Smooth muscle cell (in vitro differentiated cells): ENCODE measurements at regions not wholly inside any gene's neighbourhood (a gene's known extent, or its start where the extent isn't known, plus 50 kb on each side); places are given as distances from the start of the nearest gene placed in this dataset.

Experiments used
- DNase-seq: peaks from one replicate; lab custom pipeline; 2025; ENCODE audit not compliant: unreplicated experiment; lab: John Stamatoyannopoulos, UW
- H2AFZ ChIP-seq: fragments of 200-600 bp; sonication (generic); 2 replicates; pipeline ENCODE4 v1.6.0; 2016; ENCODE audit warnings: antibody characterized with exemption, low read depth, mild to moderate bottlenecking
- H3F3A ChIP-seq: fragments of 200-600 bp; sonication (generic); 2 replicates; pipeline ENCODE4 v1.6.0; 2017; ENCODE audit warnings: antibody characterized with exemption, low read depth
- H3K27ac ChIP-seq: fragments of 200-600 bp; sonication (generic); 2 replicates; pipeline ENCODE4 v1.5.1; 2016; ENCODE audit warnings: low read depth, mild to moderate bottlenecking
- H3K27me3 ChIP-seq: fragments of 200-600 bp; sonication (generic); 2 replicates; pipeline ENCODE4 v1.6.1; 2016; ENCODE audit warnings: low read depth, mild to moderate bottlenecking
- H3K36me3 ChIP-seq: fragments of 200-600 bp; sonication (generic); 2 replicates; pipeline ENCODE4 v1.5.1; 2016; ENCODE audit warnings: low read depth
- H3K4me1 ChIP-seq: fragments of 200-600 bp; sonication (generic); 2 replicates; pipeline ENCODE4 v1.5.1; 2016; ENCODE audit warnings: low read depth
- H3K4me2 ChIP-seq: fragments of 200-600 bp; sonication (generic); 2 replicates; pipeline ENCODE4 v1.6.0; 2016; ENCODE audit warnings: mild to moderate bottlenecking
- H3K4me3 ChIP-seq: fragments of 200-600 bp; sonication (generic); 2 replicates; pipeline ENCODE4 v1.5.1; 2016; ENCODE audit warnings: mild to moderate bottlenecking
- H3K79me2 ChIP-seq: fragments of 200-600 bp; sonication (generic); 2 replicates; pipeline ENCODE4 v1.6.0; 2016; ENCODE audit warnings: low read depth, mild to moderate bottlenecking
- H3K9ac ChIP-seq: fragments of 200-600 bp; sonication (generic); 2 replicates; pipeline ENCODE4 v1.6.0; 2016; ENCODE audit warnings: low read depth
- H3K9me3 ChIP-seq: fragments of 200-600 bp; sonication (generic); replicated peaks from 2 replicates; pipeline ENCODE4 v1.5.1; 2016; ENCODE audit warnings: low read depth
- H4K20me1 ChIP-seq: fragments of 200-600 bp; sonication (generic); 2 replicates; pipeline ENCODE4 v1.6.0; 2016; ENCODE audit warnings: low read depth
- CTCF ChIP-seq: fragments of 200-600 bp; sonication (generic); IDR thresholded peaks from 2 replicates; pipeline ENCODE4 v1.5.1; 2017; ENCODE audit warnings: borderline replicate concordance, mild to moderate bottlenecking, antibody characterized with exemption; ENCODE audit not compliant: insufficient read depth, poor library complexity, severe bottlenecking
- WGBS: methylation state at CpG from one replicate; pipeline ENCODE4 v1.1.7; 2016; ENCODE audit warnings: low lambda C conversion rate; 5-methylcytosine and 5-hydroxymethylcytosine counted together

- H2AFZ ChIP-seq = no peak overlapping the region
- H3K4me1 ChIP-seq = no peaks in the 10 kb centered on the region
- H3K4me3 ChIP-seq = no peak overlapping the region
- H3K9me3 ChIP-seq = no peaks in the 10 kb centered on the region
- no peaks in the 10 kb centered on the region for H3F3A ChIP-seq
- WGBS = 92% methylated on average over 3 of the region's 3 CpGs
- H3K36me3 ChIP-seq = peaks cover 7% of the 10 kb centered on the region
- no peak for TF ChIP-seq CTCF
- H3K9ac ChIP-seq = no peak overlapping the region
- no peak for DNase-seq
- no peaks in the 10 kb centered on the region for H3K79me2 ChIP-seq
- no peak overlapping the region for H3K4me2 ChIP-seq
- no peaks in the 10 kb centered on the region for H4K20me1 ChIP-seq
- no peaks in the 10 kb centered on the region for H3K27me3 ChIP-seq
- no peak overlapping the region for H3K27ac ChIP-seq
Measured at GRCh38 chr5:174489215-174489614, 235.2 kb upstream of the MSX2 start.

GRCh38 chr5:174489920-174490597, 234.3 kb upstream of the MSX2 start:
- no peaks in the 10 kb centered on the region for H3K4me1 ChIP-seq
- H3K4me2 ChIP-seq = no peak overlapping the region
- no peaks in the 10 kb centered on the region for H3K36me3 ChIP-seq
- DNase-seq = no peak
- no peaks in the 10 kb centered on the region for H4K20me1 ChIP-seq
- no peaks in the 10 kb centered on the region for H3K27me3 ChIP-seq
- no peak overlapping the region for H3K4me3 ChIP-seq
- no peak overlapping the region for H3K9ac ChIP-seq
- no peak overlapping the region for H2AFZ ChIP-seq
- H3K27ac ChIP-seq = no peak overlapping the region
- no peaks in the 10 kb centered on the region for H3K9me3 ChIP-seq
- no peaks in the 10 kb centered on the region for H3F3A ChIP-seq
- TF ChIP-seq CTCF = no peak
- H3K79me2 ChIP-seq = no peaks in the 10 kb centered on the region
- 98% methylated on average over 9 of the region's 9 CpGs for WGBS

- H3K27me3 ChIP-seq = no peaks in the 10 kb centered on the region
- WGBS = 94% methylated on average over 4 of the region's 4 CpGs
- H3K9ac ChIP-seq = no peak overlapping the region
- TF ChIP-seq CTCF = no peak
- no peak for DNase-seq
- no peaks in the 10 kb centered on the region for H3K36me3 ChIP-seq
- no peaks in the 10 kb centered on the region for H3K79me2 ChIP-seq
- H3K27ac ChIP-seq = no peak overlapping the region
- no peak overlapping the region for H2AFZ ChIP-seq
- no peaks in the 10 kb centered on the region for H4K20me1 ChIP-seq
- H3K4me2 ChIP-seq = no peak overlapping the region
- H3F3A ChIP-seq = no peaks in the 10 kb centered on the region
- H3K4me3 ChIP-seq = no peak overlapping the region
- H3K9me3 ChIP-seq = no peaks in the 10 kb centered on the region
- H3K4me1 ChIP-seq = no peaks in the 10 kb centered on the region
Measured at GRCh38 chr5:174490728-174491127, 233.7 kb upstream of the MSX2 start.

GRCh38 chr5:174491265-174491664, 233.1 kb upstream of the MSX2 start:
- Histone ChIP-seq H3K36me3 (no peaks in the 10 kb centered on the region), H3F3A (no peaks in the 10 kb centered on the region), H3K9me3 (no peaks in the 10 kb centered on the region), H3K27me3 (no peaks in the 10 kb centered on the region), H3K9ac (no peak overlapping the region), H2AFZ (no peak overlapping the region), H4K20me1 (no peaks in the 10 kb centered on the region), H3K79me2 (no peaks in the 10 kb centered on the region), H3K4me2 (no peak overlapping the region), H3K27ac (no peak overlapping the region), H3K4me3 (no peak overlapping the region), H3K4me1 (no peaks in the 10 kb centered on the region)
- WGBS = 94% methylated on average over 5 of the region's 5 CpGs
- no peak for TF ChIP-seq CTCF
- DNase-seq = no peak
